PC-3 (cell line): ENCODE measurements at regions not wholly inside any gene's neighbourhood (a gene's known extent, or its start where the extent isn't known, plus 50 kb on each side); places are given as distances from the start of the nearest gene placed in this dataset.

Experiments used
- ATAC-seq: fragments of 200-7000 bp; cut with Tn5 transposase; 2 replicates; pipeline ENCODE4 v1.9.1; 2020; ENCODE audit warnings: mild to moderate bottlenecking, moderate library complexity
- BruUV-seq: library from RNA; stranded (reverse); fragments of 400-500 nt; replicated peaks from 2 replicates; lab custom pipeline; 2021; lab: Mats Ljungman, UMichigan
- CTCF ChIA-PET: fragments of 300-600 bp; sonication (Branson Sonifier 250); formaldehyde crosslinking; loops from one replicate; lab custom pipeline; 2022; ENCODE audit warnings: antibody characterized with exemption; lab: Charles Lee
- POLR2A ChIA-PET: fragments of 300-600 bp; sonication (Branson Sonifier 250); formaldehyde crosslinking; loops from one replicate; lab custom pipeline; 2022; ENCODE audit warnings: antibody characterized with exemption; ENCODE audit not compliant: unreplicated experiment; lab: Charles Lee
- DNase-seq: peaks from one replicate; pipeline ENCODE4 v3.0.0-alpha.2; 2015
- H2AFZ ChIP-seq: fragments of 300-600 bp; sonication (generic); 2 replicates; pipeline ENCODE4 v1.6.0; 2016; ENCODE audit warnings: antibody characterized with exemption, low read length
- H3F3A ChIP-seq: fragments of 300-600 bp; sonication (generic); one replicate; pipeline ENCODE4 v1.6.0; 2017; ENCODE audit warnings: antibody characterized with exemption, low read length, control low read depth, mild to moderate bottlenecking; ENCODE audit not compliant: unreplicated experiment
- H3K27ac ChIP-seq: fragments of 300-600 bp; sonication (generic); 2 replicates; pipeline ENCODE4 v1.5.1; 2016; ENCODE audit warnings: mild to moderate bottlenecking, low read length
- H3K27me3 ChIP-seq: fragments of 300-600 bp; sonication (generic); 2 replicates; pipeline ENCODE4 v1.6.1; 2016; ENCODE audit warnings: low read length, mixed read lengths
- H3K36me3 ChIP-seq: fragments of 300-600 bp; sonication (generic); 2 replicates; pipeline ENCODE4 v1.6.1; 2016; ENCODE audit warnings: low read depth, mixed run types, low read length, mixed read lengths
- H3K4me1 ChIP-seq: fragments of 300-600 bp; sonication (generic); 2 replicates; pipeline ENCODE4 v1.5.1; 2016; ENCODE audit warnings: low read length; ENCODE audit not compliant: insufficient read depth
- H3K4me2 ChIP-seq: fragments of 300-600 bp; sonication (generic); 2 replicates; pipeline ENCODE4 v1.6.0; 2016; ENCODE audit warnings: low read length
- H3K4me3 ChIP-seq: fragments of 300-600 bp; sonication (generic); 2 replicates; pipeline ENCODE4 v1.5.1; 2016; ENCODE audit warnings: mild to moderate bottlenecking, low read length, mixed read lengths
- H3K79me2 ChIP-seq: fragments of 300-600 bp; sonication (generic); 2 replicates; pipeline ENCODE4 v1.6.1; 2017; ENCODE audit warnings: low read length, mixed read lengths
- H3K9ac ChIP-seq: fragments of 300-600 bp; sonication (generic); 2 replicates; pipeline ENCODE4 v1.6.0; 2016; ENCODE audit warnings: mild to moderate bottlenecking, low read length
- H3K9me2 ChIP-seq: fragments of 300-600 bp; sonication (generic); replicated peaks from 2 replicates; pipeline ENCODE4 v1.6.1; 2016; ENCODE audit warnings: mixed run types, low read length, mixed read lengths
- H3K9me3 ChIP-seq: fragments of 300-600 bp; sonication (generic); 2 replicates; pipeline ENCODE4 v1.6.1; 2016; ENCODE audit warnings: low read length, mixed read lengths
- H4K20me1 ChIP-seq: fragments of 300-600 bp; sonication (generic); 2 replicates; pipeline ENCODE4 v1.6.1; 2016; ENCODE audit warnings: low read length, mixed read lengths
- CTCF ChIP-seq: fragments of 300-600 bp; sonication (generic); conservative IDR thresholded peaks from 2 replicates; pipeline ENCODE4 v1.5.1; 2017; ENCODE audit warnings: antibody characterized with exemption, low read depth, mild to moderate bottlenecking, low read length
- EZH2 ChIP-seq: fragments of 300-600 bp; sonication (generic); IDR thresholded peaks from one replicate; pipeline ENCODE4 v1.6.1; 2017; ENCODE audit warnings: antibody characterized with exemption, mild to moderate bottlenecking, low read length; ENCODE audit not compliant: unreplicated experiment
- EZH2phosphoT487 ChIP-seq: fragments of 300-600 bp; sonication (generic); IDR thresholded peaks from 2 replicates; pipeline ENCODE4 v1.6.1; 2018; ENCODE audit warnings: mild to moderate bottlenecking, antibody characterized with exemption, low read length, borderline replicate concordance
- intact Hi-C: fragments of 100-400 bp; cut with micrococcal nuclease; formaldehyde crosslinking; loops from 2 replicates; pipeline ENCODE4 v1.9.0; 2023

- no peak for ATAC-seq
- Histone ChIP-seq H2AFZ (no peak overlapping the region), H3K27me3 (no peaks in the 10 kb centered on the region), H3K79me2 (no peaks in the 10 kb centered on the region), H3K9ac (no peak overlapping the region), H3K4me3 (no peak overlapping the region), H3K9me3 (no peaks in the 10 kb centered on the region), H3K27ac (no peak overlapping the region), H3K9me2 (no peaks in the 10 kb centered on the region), H4K20me1 (no peaks in the 10 kb centered on the region), H3K4me1 (peaks cover 14% of the 10 kb centered on the region), H3F3A (no peaks in the 10 kb centered on the region), H3K36me3 (no peaks in the 10 kb centered on the region), H3K4me2 (no peak overlapping the region)
- TF ChIP-seq CTCF, result no peak
- CTCF ChIA-PET, result no interaction called here
- DNase-seq, result no peak
- POLR2A ChIA-PET, result no interaction called here
- intact Hi-C loops, result no loop called here
- no TSS peak for BruUV-seq
Measured at GRCh38 chr6:155519176-155519738, 63.6 kb upstream of the NOX3 start.

- H3K4me1 ChIP-seq, result peaks cover 5% of the 10 kb centered on the region; the same call in 1 of the 2 replicates
- no peaks in the 10 kb centered on the region for H3K9me3 ChIP-seq
- H3F3A ChIP-seq, result no peaks in the 10 kb centered on the region
- no peak for TF ChIP-seq CTCF
- no peaks in the 10 kb centered on the region for H4K20me1 ChIP-seq
- DNase-seq (peak; percentile 32), ATAC-seq (peak; percentile 69)
- H3K4me2 ChIP-seq, result peak overlapping the region; percentile 81
- H3K9me2 ChIP-seq, result no peaks in the 10 kb centered on the region
- BruUV-seq, result no TSS peak
- H3K4me3 ChIP-seq, result peak overlapping the region; percentile 63
- ChIA-PET POLR2A (no interaction called here), CTCF (no interaction called here)
- H3K9ac ChIP-seq, result no peak overlapping the region
- H3K27ac ChIP-seq, result no peak overlapping the region
- intact Hi-C loops, result no loop called here
- peak overlapping the region; percentile 83 for H2AFZ ChIP-seq
- H3K79me2 ChIP-seq, result no peaks in the 10 kb centered on the region
- H3K36me3 ChIP-seq, result no peaks in the 10 kb centered on the region
- no peaks in the 10 kb centered on the region for H3K27me3 ChIP-seq
Measured at GRCh38 chr6:155517294-155517693, 61.7 kb upstream of the NOX3 start.

- Histone ChIP-seq H3K27me3 (no peaks in the 10 kb centered on the region), H3K4me3 (no peak overlapping the region), H3K27ac (peak overlapping the region; percentile 62), H3K79me2 (no peaks in the 10 kb centered on the region), H3K4me1 (0 out of 2 replicates have a peak, but pooled peaks cover 4% of the 10 kb centered on the region), H3K4me2 (no peak overlapping the region), H2AFZ (no peak overlapping the region), H3K36me3 (no peaks in the 10 kb centered on the region), H3F3A (no peaks in the 10 kb centered on the region), H4K20me1 (no peaks in the 10 kb centered on the region), H3K9me2 (no peaks in the 10 kb centered on the region), H3K9ac (no peak overlapping the region; the same call in 1 of the 2 replicates), H3K9me3 (no peaks in the 10 kb centered on the region)
- intact Hi-C loops, result no loop called here
- ChIA-PET POLR2A (interaction anchor here (0.6 kb wide), 1 partner anchor 70 kb away, joined by 3 read pairs; no protein-coding TSS in a partner anchor), CTCF (no interaction called here)
- DNase-seq, result peak; percentile 34
- BruUV-seq, result no TSS peak
- no peak for TF ChIP-seq EZH2
- no peak for TF ChIP-seq CTCF
- TF ChIP-seq EZH2phosphoT487, result no peak
- ATAC-seq, result peak; percentile 56
Measured at GRCh38 chr6:155510879-155511278, 55.2 kb upstream of the NOX3 start.
